ENCODE measurements at regions not wholly inside any gene's neighbourhood (a gene's known extent, or its start where the extent isn't known, plus 50 kb on each side); places are given as distances from the start of the nearest gene placed in this dataset.
"Not testable (repeated sequence)": the region's sequence is repeated elsewhere in the genome, so short reads cannot be mapped to it uniquely, and the experiment has no call there.

- not testable (repeated sequence) for H3K23ac ChIP-seq (ENCODE audit: low read depth, low read length, poor library complexity); H2BK12ac ChIP-seq (ENCODE audit: low read length); H3K9ac ChIP-seq (ENCODE audit: low read depth, low read length, poor library complexity); H3K4ac ChIP-seq (ENCODE audit: low read length); H3K79me1 ChIP-seq (ENCODE audit: low read depth, low read length); H3K4me3 ChIP-seq (ENCODE audit: low read length in 2 of 2); H3K14ac ChIP-seq (ENCODE audit: low read length); H4K8ac ChIP-seq (ENCODE audit: low read depth, low read length); H2BK5ac ChIP-seq (ENCODE audit: low read length); H3K27me3 ChIP-seq (ENCODE audit: control insufficient read depth in 3 of 3, insufficient read depth in 3 of 3, low read depth in 1 of 3, low read length in 3 of 3); H3K36me3 ChIP-seq (replicated peaks in 1 of 2; ENCODE audit: control insufficient read depth in 2 of 2, insufficient read depth in 2 of 2, low read length in 2 of 2); H3K18ac ChIP-seq (ENCODE audit: low read length); H4K91ac ChIP-seq (ENCODE audit: low read depth, low read length, poor library complexity); H3K9me3 ChIP-seq (replicated peaks in 1 of 2; ENCODE audit: control insufficient read depth in 2 of 2, insufficient read depth in 1 of 2, low read depth in 1 of 2, low read length in 2 of 2); H2AFZ ChIP-seq (ENCODE audit: low read length); H3K27ac ChIP-seq (replicated peaks; ENCODE audit: low read length); H2AK5ac ChIP-seq (ENCODE audit: low read depth, low read length); DNase-seq (ENCODE audit: low spot score); H2BK15ac ChIP-seq (ENCODE audit: low read length); H3K4me2 ChIP-seq (ENCODE audit: insufficient read depth, low read length, poor library complexity, severe bottlenecking); H2BK120ac ChIP-seq (ENCODE audit: low read depth, low read length); H3K4me1 ChIP-seq (ENCODE audit: control insufficient read depth in 2 of 2, insufficient read depth in 1 of 2, low read depth in 1 of 2, low read length in 2 of 2)
- no CpG with 5 or more reads among the region's 2 CpGs for WGBS, 2 donors (ENCODE audit: extremely low coverage in 2 of 2, insufficient read length in 2 of 2, insufficient replicate concordance in 1 of 2)
Measured at GRCh38 chr3:153933481-153933880, 187.7 kb upstream of the ARHGEF26 start.

- Histone ChIP-seq H3K14ac (ENCODE audit: low read length) (no peak overlapping the region), H3K4me1 (ENCODE audit: control insufficient read depth in 2 of 2, insufficient read depth in 1 of 2, low read depth in 1 of 2, low read length in 2 of 2) (no peaks in the 10 kb centered on the region), H3K79me1 (ENCODE audit: low read depth, low read length) (no peaks in the 10 kb centered on the region), H2AFZ (ENCODE audit: low read length) (no peak overlapping the region), H4K91ac (ENCODE audit: low read depth, low read length, poor library complexity) (no peak overlapping the region), H3K4ac (ENCODE audit: low read length) (no peak overlapping the region), H3K27ac (replicated peaks; ENCODE audit: low read length) (no peak overlapping the region), H3K18ac (ENCODE audit: low read length) (no peak overlapping the region), H2BK12ac (ENCODE audit: low read length) (no peak overlapping the region), H3K23ac (ENCODE audit: low read depth, low read length, poor library complexity) (no peak overlapping the region), H2BK15ac (ENCODE audit: low read length) (no peak overlapping the region), H2BK5ac (ENCODE audit: low read length) (no peak overlapping the region), H3K4me3 (ENCODE audit: low read length in 2 of 2) (no peak overlapping the region), H3K9me3 (replicated peaks in 1 of 2; ENCODE audit: control insufficient read depth in 2 of 2, insufficient read depth in 1 of 2, low read depth in 1 of 2, low read length in 2 of 2) (peaks cover 0 to 2% of the 10 kb centered on the region in 2 donors), H3K9ac (ENCODE audit: low read depth, low read length, poor library complexity) (no peak overlapping the region), H2AK5ac (ENCODE audit: low read depth, low read length) (no peak overlapping the region), H3K27me3 (ENCODE audit: control insufficient read depth in 3 of 3, insufficient read depth in 3 of 3, low read depth in 1 of 3, low read length in 3 of 3) (no peaks in the 10 kb centered on the region), H4K8ac (ENCODE audit: low read depth, low read length) (no peak overlapping the region), H3K36me3 (replicated peaks in 1 of 2; ENCODE audit: control insufficient read depth in 2 of 2, insufficient read depth in 2 of 2, low read length in 2 of 2) (no peaks in the 10 kb centered on the region), H3K4me2 (ENCODE audit: insufficient read depth, low read length, poor library complexity, severe bottlenecking) (no peak overlapping the region), H2BK120ac (ENCODE audit: low read depth, low read length) (no peak overlapping the region)
- DNase-seq (ENCODE audit: low spot score): no peak
- no CpG with 5 or more reads among the region's 2 CpGs for WGBS, 2 donors (ENCODE audit: extremely low coverage in 2 of 2, insufficient read length in 2 of 2, insufficient replicate concordance in 1 of 2)
Measured at GRCh38 chr3:153944084-153944483, 177.1 kb upstream of the ARHGEF26 start.

- WGBS, 2 donors (ENCODE audit: extremely low coverage in 2 of 2, insufficient read length in 2 of 2, insufficient replicate concordance in 1 of 2): no CpG with 5 or more reads among the region's 2 CpGs
- no peak overlapping the region for H4K91ac ChIP-seq (ENCODE audit: low read depth, low read length, poor library complexity)
- no peak overlapping the region for H3K4me3 ChIP-seq (ENCODE audit: low read length in 2 of 2)
- no peak overlapping the region for H2BK120ac ChIP-seq (ENCODE audit: low read depth, low read length)
- no peak overlapping the region for H3K27ac ChIP-seq (replicated peaks; ENCODE audit: low read length)
- no peaks in the 10 kb centered on the region for H3K79me1 ChIP-seq (ENCODE audit: low read depth, low read length)
- no peak overlapping the region for H4K8ac ChIP-seq (ENCODE audit: low read depth, low read length)
- no peak overlapping the region for H3K23ac ChIP-seq (ENCODE audit: low read depth, low read length, poor library complexity)
- no peaks in the 10 kb centered on the region for H3K27me3 ChIP-seq (ENCODE audit: control insufficient read depth in 3 of 3, insufficient read depth in 3 of 3, low read depth in 1 of 3, low read length in 3 of 3)
- H3K9ac ChIP-seq (ENCODE audit: low read depth, low read length, poor library complexity): no peak overlapping the region
- DNase-seq (ENCODE audit: low spot score): no peak
- H2AFZ ChIP-seq (ENCODE audit: low read length): no peak overlapping the region
- no peak overlapping the region for H2AK5ac ChIP-seq (ENCODE audit: low read depth, low read length)
- H3K9me3 ChIP-seq (replicated peaks in 1 of 2; ENCODE audit: control insufficient read depth in 2 of 2, insufficient read depth in 1 of 2, low read depth in 1 of 2, low read length in 2 of 2): peaks cover 0 to 2% of the 10 kb centered on the region in 2 donors
- H3K14ac ChIP-seq (ENCODE audit: low read length): no peak overlapping the region
- no peak overlapping the region for H3K18ac ChIP-seq (ENCODE audit: low read length)
- no peak overlapping the region for H2BK15ac ChIP-seq (ENCODE audit: low read length)
- no peak overlapping the region for H3K4ac ChIP-seq (ENCODE audit: low read length)
- H3K4me1 ChIP-seq (ENCODE audit: control insufficient read depth in 2 of 2, insufficient read depth in 1 of 2, low read depth in 1 of 2, low read length in 2 of 2): peaks cover 0 to 2% of the 10 kb centered on the region in 2 donors
- H3K4me2 ChIP-seq (ENCODE audit: insufficient read depth, low read length, poor library complexity, severe bottlenecking): no peak overlapping the region
- H3K36me3 ChIP-seq (replicated peaks in 1 of 2; ENCODE audit: control insufficient read depth in 2 of 2, insufficient read depth in 2 of 2, low read length in 2 of 2): no peaks in the 10 kb centered on the region
- no peak overlapping the region for H2BK5ac ChIP-seq (ENCODE audit: low read length)
- H2BK12ac ChIP-seq (ENCODE audit: low read length): no peak overlapping the region
Measured at GRCh38 chr3:153951276-153951675, 169.9 kb upstream of the ARHGEF26 start.

GRCh38 chr3:153952091-153952490 lies 169.1 kb upstream of the ARHGEF26 start:
- Histone ChIP-seq H4K8ac (ENCODE audit: low read depth, low read length) (no peak overlapping the region), H2AK5ac (ENCODE audit: low read depth, low read length) (no peak overlapping the region), H3K14ac (ENCODE audit: low read length) (no peak overlapping the region), H3K4ac (ENCODE audit: low read length) (no peak overlapping the region), H3K27ac (replicated peaks; ENCODE audit: low read length) (no peak overlapping the region), H3K36me3 (replicated peaks in 1 of 2; ENCODE audit: control insufficient read depth in 2 of 2, insufficient read depth in 2 of 2, low read length in 2 of 2) (no peaks in the 10 kb centered on the region), H2BK15ac (ENCODE audit: low read length) (no peak overlapping the region), H2BK120ac (ENCODE audit: low read depth, low read length) (no peak overlapping the region), H3K27me3 (ENCODE audit: control insufficient read depth in 3 of 3, insufficient read depth in 3 of 3, low read depth in 1 of 3, low read length in 3 of 3) (no peaks in the 10 kb centered on the region), H4K91ac (ENCODE audit: low read depth, low read length, poor library complexity) (no peak overlapping the region), H3K4me1 (ENCODE audit: control insufficient read depth in 2 of 2, insufficient read depth in 1 of 2, low read depth in 1 of 2, low read length in 2 of 2) (peaks cover 0 to 4% of the 10 kb centered on the region in 2 donors), H3K9ac (ENCODE audit: low read depth, low read length, poor library complexity) (no peak overlapping the region), H3K4me2 (ENCODE audit: insufficient read depth, low read length, poor library complexity, severe bottlenecking) (no peak overlapping the region), H2BK12ac (ENCODE audit: low read length) (no peak overlapping the region), H3K23ac (ENCODE audit: low read depth, low read length, poor library complexity) (no peak overlapping the region), H3K4me3 (ENCODE audit: low read length in 2 of 2) (no peak overlapping the region), H3K18ac (ENCODE audit: low read length) (no peak overlapping the region), H2AFZ (ENCODE audit: low read length) (no peak overlapping the region), H3K79me1 (ENCODE audit: low read depth, low read length) (no peaks in the 10 kb centered on the region), H2BK5ac (ENCODE audit: low read length) (no peak overlapping the region), H3K9me3 (replicated peaks in 1 of 2; ENCODE audit: control insufficient read depth in 2 of 2, insufficient read depth in 1 of 2, low read depth in 1 of 2, low read length in 2 of 2) (no peaks in the 10 kb centered on the region)
- DNase-seq (ENCODE audit: low spot score): no peak
- no CpG with 5 or more reads among the region's 7 CpGs for WGBS, 2 donors (ENCODE audit: extremely low coverage in 2 of 2, insufficient read length in 2 of 2, insufficient replicate concordance in 1 of 2)
